ENCODE measurements at regions not wholly inside any gene's neighbourhood (a gene's known extent, or its start where the extent isn't known, plus 50 kb on each side); places are given as distances from the start of the nearest gene placed in this dataset.
"Not testable (repeated sequence)": the region's sequence is repeated elsewhere in the genome, so short reads cannot be mapped to it uniquely, and the experiment has no call there.

- no peak for DNase-seq
Measured at GRCh38 chr7:47188653-47189315, 393.1 kb downstream of the TNS3 start.

GRCh38 chr7:47188136-47188535 lies 393.8 kb downstream of the TNS3 start:
- DNase-seq: no peak

GRCh38 chr7:47186316-47186715 lies 395.6 kb downstream of the TNS3 start:
- peak; percentile 23 for DNase-seq

GRCh38 chr7:47185839-47186238 lies 396.1 kb downstream of the TNS3 start:
- DNase-seq: no peak

GRCh38 chr7:47185170-47185569 lies 396.7 kb downstream of the TNS3 start:
- no peak for DNase-seq

GRCh38 chr7:47183862-47184590 lies 397.9 kb downstream of the TNS3 start:
- DNase-seq: no peak

GRCh38 chr7:47181746-47182361 lies 400.1 kb downstream of the TNS3 start:
- DNase-seq: no peak

- no peak for DNase-seq
Measured at GRCh38 chr7:47180516-47180826, 401.4 kb downstream of the TNS3 start.

- no peak for DNase-seq
Measured at GRCh38 chr7:47179812-47180515, 401.9 kb downstream of the TNS3 start.

- not testable (repeated sequence) for DNase-seq
Measured at GRCh38 chr7:47172602-47173539, 409.0 kb downstream of the TNS3 start.

GRCh38 chr7:47170516-47170915 lies 411.4 kb downstream of the TNS3 start:
- DNase-seq: no peak

- DNase-seq: no peak
Measured at GRCh38 chr7:47154791-47155190, 427.1 kb downstream of the TNS3 start.

- DNase-seq: no peak
Measured at GRCh38 chr7:47153576-47153975, 428.3 kb downstream of the TNS3 start.

- no peak for DNase-seq
Measured at GRCh38 chr7:47153058-47153457, 428.9 kb downstream of the TNS3 start.

GRCh38 chr7:47152307-47152706 lies 429.6 kb downstream of the TNS3 start:
- no peak for DNase-seq

GRCh38 chr7:47150497-47151260 lies 431.2 kb downstream of the TNS3 start:
- DNase-seq: no peak

- DNase-seq: no peak
Measured at GRCh38 chr7:47149971-47150370, 431.9 kb downstream of the TNS3 start.

GRCh38 chr7:47149208-47149839 lies 432.6 kb downstream of the TNS3 start:
- DNase-seq: no peak

GRCh38 chr7:47148536-47149207 lies 433.2 kb downstream of the TNS3 start:
- no peak for DNase-seq

- DNase-seq: no peak
Measured at GRCh38 chr7:47147213-47147631, 434.7 kb downstream of the TNS3 start.

GRCh38 chr7:47145982-47146381 lies 435.9 kb downstream of the TNS3 start:
- DNase-seq: no peak
